Hepatocyte (in vitro differentiated cells): ENCODE measurements at regions not wholly inside any gene's neighbourhood (a gene's known extent, or its start where the extent isn't known, plus 50 kb on each side); places are given as distances from the start of the nearest gene placed in this dataset.

ENCODE experiments used
- EZH2 ChIP-seq: fragments of 200-600 bp; sonication (generic); IDR thresholded peaks from 2 replicates; pipeline ENCODE4 v1.6.1; 2016; ENCODE audit warnings: antibody characterized with exemption, mild to moderate bottlenecking, borderline replicate concordance
- EZH2phosphoT487 ChIP-seq: fragments of 200-600 bp; sonication (generic); IDR thresholded peaks from one replicate; pipeline ENCODE4 v1.6.1; 2018; ENCODE audit warnings: antibody characterized with exemption, mild to moderate bottlenecking, low read depth, moderate library complexity; ENCODE audit not compliant: unreplicated experiment, severe bottlenecking
- TF ChIP-seq, protein P1 (sequence below): fragments of 200-600 bp; sonication (generic); IDR thresholded peaks from 2 replicates; pipeline ENCODE4 v1.5.1; 2016; ENCODE audit warnings: antibody characterized with exemption, mild to moderate bottlenecking; ENCODE audit not compliant: poor library complexity

- TF ChIP-seq, protein P1, sequence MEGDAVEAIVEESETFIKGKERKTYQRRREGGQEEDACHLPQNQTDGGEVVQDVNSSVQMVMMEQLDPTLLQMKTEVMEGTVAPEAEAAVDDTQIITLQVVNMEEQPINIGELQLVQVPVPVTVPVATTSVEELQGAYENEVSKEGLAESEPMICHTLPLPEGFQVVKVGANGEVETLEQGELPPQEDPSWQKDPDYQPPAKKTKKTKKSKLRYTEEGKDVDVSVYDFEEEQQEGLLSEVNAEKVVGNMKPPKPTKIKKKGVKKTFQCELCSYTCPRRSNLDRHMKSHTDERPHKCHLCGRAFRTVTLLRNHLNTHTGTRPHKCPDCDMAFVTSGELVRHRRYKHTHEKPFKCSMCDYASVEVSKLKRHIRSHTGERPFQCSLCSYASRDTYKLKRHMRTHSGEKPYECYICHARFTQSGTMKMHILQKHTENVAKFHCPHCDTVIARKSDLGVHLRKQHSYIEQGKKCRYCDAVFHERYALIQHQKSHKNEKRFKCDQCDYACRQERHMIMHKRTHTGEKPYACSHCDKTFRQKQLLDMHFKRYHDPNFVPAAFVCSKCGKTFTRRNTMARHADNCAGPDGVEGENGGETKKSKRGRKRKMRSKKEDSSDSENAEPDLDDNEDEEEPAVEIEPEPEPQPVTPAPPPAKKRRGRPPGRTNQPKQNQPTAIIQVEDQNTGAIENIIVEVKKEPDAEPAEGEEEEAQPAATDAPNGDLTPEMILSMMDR = no peak
- TF ChIP-seq EZH2 (no peak), EZH2phosphoT487 (no peak)
Observed at GRCh38 chr5:72637058-72637457, 129.8 kb upstream of the ZNF366 start.
